C4-2B (cell line): ENCODE measurements at regions not wholly inside any gene's neighbourhood (a gene's known extent, or its start where the extent isn't known, plus 50 kb on each side); places are given as distances from the start of the nearest gene placed in this dataset.

ENCODE experiments used
- CTCF ChIP-seq: fragments of 450-650 bp; conservative IDR thresholded peaks from 2 replicates; pipeline ENCODE4 v1.5.1; 2017; ENCODE audit warnings: mild to moderate bottlenecking
- ZFX ChIP-seq: fragments of 450-650 bp; IDR thresholded peaks from 2 replicates; pipeline ENCODE4 v1.6.1; 2017

- TF ChIP-seq CTCF (no peak), ZFX (no peak)
These were observed 1435.7 kb upstream of the ADGRB3 start for GRCh38 chr6:67199425-67199824.
